Inflammatory macrophage treated with lipopolysaccharide for 4 hours (primary cell): ENCODE measurements at regions not wholly inside any gene's neighbourhood (a gene's known extent, or its start where the extent isn't known, plus 50 kb on each side); places are given as distances from the start of the nearest gene placed in this dataset.

Experiments
- DNase-seq: peaks from one replicate; pipeline ENCODE4 v3.0.0-alpha.2; 2020

DNA sequence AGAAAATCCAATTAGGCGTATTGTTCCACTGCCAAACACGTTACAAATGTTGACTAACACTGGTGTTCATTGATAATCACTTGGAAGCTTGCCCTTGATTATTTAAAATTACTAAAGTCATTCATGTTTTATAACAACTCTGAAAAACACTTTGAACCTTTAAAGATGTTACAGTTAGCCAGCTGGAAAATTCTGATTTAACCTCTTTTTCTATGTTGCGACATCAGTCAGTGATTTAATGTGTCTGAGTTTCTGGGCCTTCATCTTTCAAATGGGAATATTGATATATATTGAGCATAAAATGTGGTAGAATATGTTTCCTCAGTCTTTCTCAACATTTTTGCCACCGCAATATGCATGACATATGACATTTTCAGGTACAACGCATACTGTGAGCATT, 274.1 kb upstream of the TENM3 start:
- no peak for DNase-seq

GRCh38 chr4:181970366-181970765, 272.8 kb upstream of the TENM3 start:
- no peak for DNase-seq

DNA sequence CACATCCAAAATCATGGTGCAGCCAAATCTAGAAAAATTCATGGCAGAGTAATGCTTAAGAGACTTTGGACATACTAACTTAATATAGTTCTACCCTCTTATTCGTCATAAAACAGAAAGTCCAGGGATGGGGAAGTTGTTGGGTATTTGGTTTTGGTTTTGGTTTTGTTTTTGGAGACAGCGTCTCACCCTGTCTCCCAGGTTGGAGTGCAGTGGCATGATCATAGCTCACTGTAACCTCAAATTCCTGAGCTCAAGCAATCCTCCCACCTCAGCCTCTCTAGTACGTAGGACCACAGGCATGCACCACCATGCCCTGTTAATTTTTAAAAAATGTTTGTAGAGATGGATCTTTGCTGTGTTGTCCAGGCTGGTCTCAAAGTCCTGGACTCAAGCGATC, 271.8 kb upstream of the TENM3 start:
- DNase-seq, result peak; percentile 58

DNA sequence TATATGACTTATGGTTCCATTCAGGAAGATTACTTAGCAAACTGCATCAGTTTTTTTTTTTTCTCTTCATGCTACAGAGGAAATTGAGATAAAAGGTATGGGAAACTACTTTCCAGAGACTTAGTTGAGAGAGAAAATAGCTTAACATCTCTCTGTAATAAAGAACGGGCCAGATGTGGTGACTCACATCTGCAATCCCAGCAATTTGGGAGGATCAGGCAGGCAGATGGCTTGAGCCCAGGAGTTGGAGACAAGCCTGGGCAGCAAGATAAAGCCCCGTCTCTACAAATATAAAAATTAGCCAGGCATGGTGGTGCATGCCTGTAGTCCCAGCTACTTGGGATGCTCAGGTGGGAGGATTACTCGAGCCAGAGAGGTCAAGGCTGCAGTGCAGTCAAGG, 271.2 kb upstream of the TENM3 start:
- no peak for DNase-seq

- DNase-seq, result no peak
These were observed 266.4 kb upstream of the TENM3 start for GRCh38 chr4:181976764-181977163.

DNA sequence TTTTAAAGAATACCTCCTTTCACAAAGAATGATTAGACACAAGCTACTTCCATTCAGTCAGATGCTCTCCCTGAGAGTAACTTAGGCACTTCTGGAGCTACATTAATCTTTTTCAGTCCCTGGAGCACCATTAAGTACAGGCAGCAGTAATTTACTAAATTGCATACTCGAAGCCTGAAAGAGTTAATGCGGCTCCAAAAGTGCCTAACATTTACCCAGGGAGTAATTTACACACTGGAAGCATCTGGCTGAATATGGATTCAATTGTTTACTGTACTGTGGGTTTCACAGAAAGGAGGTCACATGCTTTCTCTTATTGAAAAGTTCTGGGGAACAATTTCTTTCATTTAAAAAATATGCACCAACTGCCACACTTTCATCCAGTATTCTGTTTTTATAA, 260.8 kb upstream of the TENM3 start:
- no peak for DNase-seq

DNA sequence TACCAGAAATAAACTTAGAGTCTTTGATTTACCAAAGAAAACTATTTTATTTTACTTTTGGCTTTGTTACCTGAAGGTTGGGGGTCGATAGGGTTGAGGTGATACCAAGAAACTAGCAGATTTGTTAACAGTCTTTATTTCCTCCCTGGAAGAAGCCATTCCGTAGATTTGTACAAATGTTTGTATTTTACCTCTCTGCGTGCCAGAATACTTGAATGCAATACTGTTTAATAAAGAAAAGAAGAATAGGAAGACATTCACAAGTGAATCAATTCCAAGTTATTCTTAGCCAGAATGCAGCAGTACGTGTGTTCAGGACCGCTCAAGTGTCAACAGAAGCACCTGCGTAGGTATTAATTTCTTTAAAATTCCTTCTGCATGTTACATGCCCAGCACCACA, 260.3 kb upstream of the TENM3 start:
- no peak for DNase-seq

- DNase-seq, result no peak
These were observed 255.8 kb upstream of the TENM3 start for GRCh38 chr4:181987392-181987791.

DNA sequence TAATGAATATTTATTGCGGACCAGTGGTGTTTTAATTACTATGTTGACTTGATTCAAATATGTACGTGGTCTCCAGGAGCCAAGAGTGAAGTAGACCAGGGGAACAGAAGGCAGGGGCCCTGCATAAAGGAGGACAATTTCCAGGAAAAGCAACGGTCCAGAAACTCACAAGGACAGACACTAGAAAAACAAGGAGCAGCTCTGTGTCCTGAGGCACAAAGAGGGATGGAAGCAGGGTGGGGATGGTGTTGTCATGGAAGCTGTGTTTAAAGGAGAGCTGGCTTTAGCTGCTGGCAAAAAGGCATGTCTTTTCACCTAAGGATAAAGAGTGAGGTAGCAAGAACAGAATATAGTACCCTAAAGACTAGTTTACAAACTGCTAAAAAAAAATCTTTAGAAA, 254.1 kb upstream of the TENM3 start:
- DNase-seq, result no peak

GRCh38 chr4:181991369-181992108, 251.7 kb upstream of the TENM3 start:
- DNase-seq, result no peak

DNA sequence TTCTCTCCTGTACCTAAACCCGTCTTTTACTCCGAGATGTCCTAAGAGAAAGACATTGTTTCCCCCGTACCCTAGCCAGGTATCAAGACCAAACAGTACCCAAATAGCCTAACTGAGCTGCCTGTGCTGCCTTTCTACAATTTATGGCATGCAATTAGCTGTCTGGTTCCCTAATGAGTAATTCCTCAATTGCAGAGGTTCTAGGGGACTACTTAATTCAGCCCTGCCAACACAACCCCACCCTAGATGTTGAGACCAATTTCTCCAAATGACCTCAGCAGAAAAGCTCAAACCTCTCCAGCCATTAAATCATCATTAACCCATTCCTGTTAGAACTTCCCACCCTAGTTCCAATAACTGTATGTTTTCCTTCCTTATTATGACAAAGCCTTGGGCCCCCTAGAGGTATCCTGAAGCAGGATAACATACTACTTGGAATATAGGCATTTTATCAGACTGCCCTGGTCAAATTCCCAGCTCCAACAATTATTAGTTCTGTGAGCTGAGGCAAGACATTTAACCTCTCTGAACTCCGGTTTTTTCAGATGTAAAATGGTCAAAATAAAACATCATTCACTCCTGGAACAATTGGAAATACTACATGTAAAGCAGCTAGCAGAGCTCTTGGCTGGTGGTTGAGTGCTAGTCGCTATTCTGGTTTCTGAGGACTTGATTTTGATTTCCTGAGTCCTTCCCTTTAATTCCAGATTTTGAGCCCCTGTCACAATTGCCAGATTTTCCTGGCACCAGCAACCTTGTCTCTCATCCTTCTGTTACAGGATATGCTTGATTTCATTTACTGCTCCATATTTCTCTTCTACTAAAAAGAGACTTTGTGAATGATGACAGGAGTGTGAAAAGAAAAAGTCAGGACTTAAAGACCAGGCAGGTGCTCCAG, 244.6 kb upstream of the TENM3 start:
- no peak for DNase-seq

DNA sequence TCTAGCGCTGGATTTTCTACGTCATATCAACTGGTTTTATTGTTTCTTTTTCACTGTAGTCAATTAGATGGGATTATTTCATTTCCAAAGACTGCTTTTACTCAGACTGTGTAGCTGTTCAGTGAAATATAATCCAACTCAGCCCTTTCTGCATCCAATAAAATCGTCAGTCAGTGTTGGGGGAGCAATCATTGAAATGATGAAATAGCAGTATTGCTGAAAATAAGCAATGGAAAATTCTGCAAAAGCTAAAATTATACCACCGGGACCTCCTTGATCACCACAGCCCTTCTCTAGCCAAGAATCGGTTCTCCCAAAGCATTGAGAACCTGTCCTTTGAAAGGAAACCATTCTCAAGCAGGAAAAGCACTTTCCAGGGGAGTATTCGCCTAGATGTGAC, 243.1 kb upstream of the TENM3 start:
- no peak for DNase-seq

DNA sequence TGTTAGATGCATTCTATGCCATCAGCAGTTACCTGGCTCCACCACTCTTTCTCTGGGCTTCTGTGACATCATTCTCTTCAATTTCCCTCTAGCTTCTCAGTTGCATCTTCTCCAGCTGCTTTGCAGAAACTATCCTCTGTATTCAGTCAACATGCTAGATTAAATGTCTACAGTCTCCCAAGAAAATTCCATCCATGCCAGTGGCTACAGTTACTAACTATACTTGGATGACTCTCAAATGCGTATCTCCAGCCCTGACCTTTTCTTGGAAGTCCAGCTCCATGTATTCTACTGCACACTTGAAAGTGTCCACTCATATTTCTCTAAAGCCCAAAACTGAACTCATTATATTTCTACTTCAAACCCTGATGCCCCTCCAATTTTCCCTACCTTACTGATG, 232.3 kb upstream of the TENM3 start:
- no peak for DNase-seq

- DNase-seq, result no peak
These were observed 229.0 kb upstream of the TENM3 start for GRCh38 chr4:182014164-182014563.

DNA sequence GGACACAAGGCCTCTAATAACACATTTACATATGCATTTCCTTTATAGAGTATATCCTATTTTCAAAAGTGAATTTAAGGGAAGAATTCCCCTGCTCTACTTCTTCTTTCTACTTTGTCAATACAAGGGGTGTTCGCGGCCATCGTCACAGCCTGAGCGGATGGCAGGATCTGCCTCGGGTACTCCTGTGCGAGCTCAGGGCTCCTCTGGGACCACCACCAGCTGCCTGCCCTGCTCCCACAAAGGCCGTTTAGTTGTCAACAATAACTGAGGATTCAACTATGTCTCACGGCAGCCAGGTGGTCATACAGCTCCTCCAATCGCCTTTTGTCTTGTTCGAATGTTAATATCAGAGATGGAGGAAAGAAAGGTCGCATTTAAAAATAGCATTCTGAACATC, 228.2 kb upstream of the TENM3 start:
- no peak for DNase-seq

DNA sequence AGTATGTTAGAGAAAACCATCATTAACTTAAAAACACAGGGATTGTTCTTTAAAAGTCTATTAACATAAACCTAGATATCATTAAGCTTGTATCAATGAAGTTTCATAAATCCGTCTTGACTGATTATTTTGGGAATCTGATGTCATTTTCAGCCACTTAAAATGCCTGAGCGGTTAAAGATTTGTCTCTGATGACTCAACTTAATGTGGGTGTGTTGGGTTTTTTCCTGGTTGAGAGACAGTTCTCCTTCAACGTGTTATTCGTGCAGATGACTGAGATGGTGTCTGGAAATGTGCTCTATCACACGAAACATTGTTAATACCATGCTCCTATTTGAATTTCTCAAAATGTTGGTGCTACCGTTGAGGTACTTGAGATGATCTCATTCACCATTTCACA, 227.3 kb upstream of the TENM3 start:
- no peak for DNase-seq

GRCh38 chr4:182017038-182017437, 226.2 kb upstream of the TENM3 start:
- no peak for DNase-seq

DNA sequence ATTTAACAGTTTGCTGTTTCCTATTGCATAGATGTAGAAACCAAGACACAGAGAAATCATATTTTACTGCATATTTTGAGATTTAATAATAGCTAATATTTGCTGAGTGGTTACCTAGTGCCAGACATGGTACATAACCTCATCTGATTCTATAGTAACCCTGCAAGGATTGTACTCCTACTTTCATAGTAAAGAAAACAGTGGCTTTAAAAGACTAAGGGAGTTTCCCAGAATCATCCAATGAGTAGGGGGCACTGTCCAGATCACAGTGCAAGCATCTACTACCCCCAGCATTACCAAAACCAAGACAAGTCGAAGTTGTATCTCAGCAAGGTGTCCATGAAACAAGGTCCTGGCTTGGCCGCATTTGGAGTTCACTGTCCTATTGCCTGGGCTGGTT, 224.5 kb upstream of the TENM3 start:
- DNase-seq, result no peak

GRCh38 chr4:182019148-182019652, 224.0 kb upstream of the TENM3 start:
- DNase-seq, result no peak

GRCh38 chr4:182022909-182023308, 220.3 kb upstream of the TENM3 start:
- DNase-seq, result no peak

GRCh38 chr4:182023469-182023868, 219.7 kb upstream of the TENM3 start:
- no peak for DNase-seq

DNA sequence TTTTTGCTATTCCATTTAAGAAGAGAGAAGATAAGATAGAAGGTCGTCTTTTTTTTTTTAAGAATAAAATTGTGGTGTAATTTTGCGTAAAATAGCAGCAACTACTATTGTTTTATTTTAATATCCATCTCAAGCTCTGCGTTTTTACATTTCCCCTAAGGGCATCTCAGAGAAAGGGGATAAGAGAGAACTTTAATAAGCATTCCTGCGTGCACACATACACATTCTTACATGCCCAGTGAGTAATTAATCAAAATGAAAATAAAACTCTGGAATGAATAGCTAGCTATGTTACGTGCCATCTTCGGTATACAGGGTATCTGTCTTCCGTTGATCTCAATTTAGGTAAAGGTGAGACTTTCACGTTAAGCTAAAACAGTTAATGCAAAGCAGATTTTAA, 200.3 kb upstream of the TENM3 start:
- DNase-seq, result no peak

- DNase-seq, result no peak
These were observed 194.3 kb upstream of the TENM3 start for GRCh38 chr4:182048871-182049270.

DNA sequence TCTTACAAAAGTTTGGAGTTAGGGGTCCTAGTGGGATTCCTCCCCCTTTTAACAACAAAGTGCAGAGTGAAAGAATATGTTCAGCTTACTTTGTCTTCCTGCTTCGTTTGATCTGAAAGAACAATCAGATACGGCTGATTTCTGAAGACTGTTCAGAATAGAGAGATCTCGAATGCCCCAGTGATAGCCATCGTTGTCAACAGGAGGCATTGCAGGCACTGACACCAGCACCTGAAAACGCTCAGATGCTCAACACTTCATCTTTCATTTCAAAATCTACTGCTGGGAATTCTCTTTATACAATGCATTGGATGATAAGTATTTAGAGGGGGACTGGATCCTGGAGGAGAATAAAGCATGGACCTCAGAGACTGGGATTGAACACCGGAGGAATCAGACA, 186.3 kb upstream of the TENM3 start:
- no peak for DNase-seq
